GM12865 (cell line): ENCODE measurements at regions not wholly inside any gene's neighbourhood (a gene's known extent, or its start where the extent isn't known, plus 50 kb on each side); places are given as distances from the start of the nearest gene placed in this dataset.

ENCODE experiments used
- DNase-seq: peaks from one replicate; pipeline ENCODE4 v3.0.0; 2010; ENCODE audit warnings: low read depth
- H3K4me3 ChIP-seq: 2 replicates; pipeline ENCODE4 v1.5.1; 2011; ENCODE audit warnings: mild to moderate bottlenecking, low read depth, low read length, control low read depth
- CTCF ChIP-seq: IDR thresholded peaks from 2 replicates; pipeline ENCODE4 v1.5.1; 2011; ENCODE audit warnings: low read length, control low read depth, low read depth, inconsistent platforms; ENCODE audit not compliant: insufficient read depth; ENCODE audit errors: missing control alignments

GRCh38 chr3:8357859-8358258 is 143.8 kb upstream of the LMCD1 start:
- no peak for TF ChIP-seq CTCF
- no peak overlapping the region for H3K4me3 ChIP-seq
- no peak for DNase-seq

- no peak overlapping the region for H3K4me3 ChIP-seq
- DNase-seq: no peak
- no peak for TF ChIP-seq CTCF
Measured at GRCh38 chr3:8359133-8359532, 142.5 kb upstream of the LMCD1 start.

GRCh38 chr3:8363200-8363599 is 138.4 kb upstream of the LMCD1 start:
- DNase-seq: no peak
- H3K4me3 ChIP-seq: no peak overlapping the region
- no peak for TF ChIP-seq CTCF

- TF ChIP-seq CTCF: no peak
Measured at GRCh38 chr3:8365541-8365940, 136.1 kb upstream of the LMCD1 start.

GRCh38 chr3:8366219-8366810 is 135.3 kb upstream of the LMCD1 start:
- DNase-seq: no peak
- no peak overlapping the region for H3K4me3 ChIP-seq
- TF ChIP-seq CTCF: no peak

More at GRCh38 chr3:8365541-8365940, 136.1 kb upstream of the LMCD1 start:
- DNase-seq: no peak
- H3K4me3 ChIP-seq: no peak overlapping the region

- no peak for DNase-seq
- no peak overlapping the region for H3K4me3 ChIP-seq
- no peak for TF ChIP-seq CTCF
Measured at GRCh38 chr3:8368598-8368997, 133.0 kb upstream of the LMCD1 start.

- no peak for DNase-seq
- no peak overlapping the region for H3K4me3 ChIP-seq
- no peak for TF ChIP-seq CTCF
Measured at GRCh38 chr3:8369638-8370037, 132.0 kb upstream of the LMCD1 start.
